Smooth muscle cell of the brain vasculature (primary cell): ENCODE measurements at regions not wholly inside any gene's neighbourhood (a gene's known extent, or its start where the extent isn't known, plus 50 kb on each side); places are given as distances from the start of the nearest gene placed in this dataset.

Source experiments
- DNase-seq: peaks from one replicate; pipeline ENCODE4 v3.0.0-alpha.2; 2012; ENCODE audit warnings: low read depth, low spot score

DNA sequence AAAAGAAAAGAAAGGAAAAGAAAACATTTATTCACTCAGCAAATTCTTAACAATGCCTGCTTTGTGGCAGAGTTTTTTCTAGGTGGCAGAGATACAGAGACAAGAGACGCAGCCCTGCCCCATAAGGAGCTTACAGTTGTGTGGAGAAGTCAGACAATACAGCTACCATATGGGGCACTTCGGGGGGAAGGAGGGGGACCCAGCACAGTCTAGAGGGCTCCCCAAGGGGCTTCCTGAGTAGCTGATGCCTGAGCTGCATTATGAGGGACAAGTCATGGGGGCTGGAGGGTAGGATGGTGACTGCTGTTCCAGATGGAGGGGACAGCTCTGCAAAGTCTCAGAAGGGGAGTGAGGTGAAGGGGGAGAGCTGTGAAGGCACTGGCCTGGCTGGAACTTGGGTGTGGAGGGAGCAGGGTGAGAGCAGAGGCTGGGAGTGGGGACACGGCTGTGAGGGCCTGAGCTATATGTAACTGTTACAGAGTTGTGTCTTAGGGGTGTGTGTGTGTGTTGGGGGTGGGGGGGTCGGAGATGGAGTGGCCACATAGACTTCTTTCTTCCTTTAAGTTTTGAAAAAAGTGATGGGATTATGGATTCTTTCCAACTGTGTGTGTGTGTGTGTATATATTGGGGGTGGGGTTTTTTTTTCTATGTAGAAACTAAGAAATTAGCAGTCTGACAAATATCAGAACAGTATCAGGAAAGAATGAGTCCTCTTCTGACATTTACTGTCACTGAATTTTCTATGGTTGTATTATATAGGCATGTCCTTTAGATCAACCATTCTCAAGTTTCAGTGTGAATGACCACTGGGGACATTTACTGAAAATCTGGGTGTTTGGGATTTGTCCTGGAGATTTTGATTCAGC lies 66.0 kb upstream of the HAAO start:
- DNase-seq = no peak

DNA sequence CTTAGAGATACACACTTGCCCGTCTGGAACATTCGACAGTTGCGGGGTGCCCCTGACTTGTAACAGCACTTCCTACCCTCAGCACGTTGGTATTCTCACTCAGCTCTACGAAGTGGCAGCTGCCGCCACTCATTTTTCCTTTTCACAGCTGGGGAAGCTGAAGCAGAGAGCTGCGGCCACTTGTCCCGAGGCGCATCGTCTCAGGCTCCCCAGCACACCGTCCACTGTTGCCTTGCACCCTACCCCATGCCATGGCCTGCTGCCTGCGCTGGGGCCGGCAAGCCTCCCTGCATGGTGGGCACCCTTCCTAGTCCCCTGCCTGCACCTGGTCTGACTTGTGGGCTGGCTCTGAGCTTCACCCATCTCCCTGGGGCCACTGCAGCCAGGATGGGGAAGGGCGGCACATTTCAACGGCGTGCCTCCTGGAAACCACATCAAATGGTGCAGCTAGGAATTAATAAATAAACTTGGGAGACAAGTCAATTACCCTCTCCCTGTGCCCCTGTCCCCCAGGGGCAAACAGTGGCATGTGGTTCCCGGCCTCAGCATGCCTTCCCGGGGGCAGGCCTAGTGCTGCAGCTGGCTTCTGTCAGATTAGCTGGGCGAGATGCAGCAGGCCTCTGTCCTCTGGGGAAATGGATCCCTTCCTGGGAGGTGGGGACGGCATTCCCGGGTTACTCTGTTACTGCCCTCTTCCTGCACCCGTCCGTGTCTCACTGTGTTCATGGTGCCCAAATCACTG lies 64.7 kb upstream of the HAAO start:
- no peak for DNase-seq

DNA sequence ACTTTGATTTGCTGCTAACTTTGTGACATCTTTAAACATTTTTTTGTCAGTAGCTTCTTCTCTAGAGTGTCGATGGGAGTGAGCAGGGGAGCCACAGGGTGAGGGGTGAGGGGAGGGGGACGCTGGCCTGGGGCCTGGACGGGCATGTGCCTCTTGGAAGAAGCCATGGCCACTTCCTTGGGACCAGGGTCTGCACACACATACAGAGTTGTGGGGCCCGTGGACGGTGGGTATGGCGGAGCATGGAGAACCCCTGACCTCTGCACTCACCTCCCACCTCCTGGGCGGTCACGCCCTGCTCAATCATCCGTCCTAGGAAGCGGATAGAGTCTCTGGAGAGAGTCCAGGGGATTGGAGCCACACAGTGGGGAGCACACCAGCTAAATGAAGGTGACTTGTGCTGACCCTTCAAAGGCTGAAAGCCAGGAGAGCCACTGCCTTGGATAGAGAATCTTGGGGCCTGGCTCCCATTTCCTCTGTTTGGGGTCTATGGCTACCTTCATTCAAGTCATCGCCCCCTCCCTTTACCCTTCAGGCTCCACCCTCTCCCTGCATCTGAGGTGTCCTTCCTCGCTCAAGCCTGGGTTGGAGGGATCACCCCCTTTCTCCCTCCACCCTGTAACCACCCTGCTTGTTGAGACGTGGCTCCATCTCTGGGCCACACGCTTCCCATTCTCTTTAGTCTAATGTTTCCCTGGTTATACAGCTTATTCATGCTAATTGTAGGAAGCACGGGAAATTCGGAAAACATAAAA lies 63.9 kb upstream of the HAAO start:
- no peak for DNase-seq

DNA sequence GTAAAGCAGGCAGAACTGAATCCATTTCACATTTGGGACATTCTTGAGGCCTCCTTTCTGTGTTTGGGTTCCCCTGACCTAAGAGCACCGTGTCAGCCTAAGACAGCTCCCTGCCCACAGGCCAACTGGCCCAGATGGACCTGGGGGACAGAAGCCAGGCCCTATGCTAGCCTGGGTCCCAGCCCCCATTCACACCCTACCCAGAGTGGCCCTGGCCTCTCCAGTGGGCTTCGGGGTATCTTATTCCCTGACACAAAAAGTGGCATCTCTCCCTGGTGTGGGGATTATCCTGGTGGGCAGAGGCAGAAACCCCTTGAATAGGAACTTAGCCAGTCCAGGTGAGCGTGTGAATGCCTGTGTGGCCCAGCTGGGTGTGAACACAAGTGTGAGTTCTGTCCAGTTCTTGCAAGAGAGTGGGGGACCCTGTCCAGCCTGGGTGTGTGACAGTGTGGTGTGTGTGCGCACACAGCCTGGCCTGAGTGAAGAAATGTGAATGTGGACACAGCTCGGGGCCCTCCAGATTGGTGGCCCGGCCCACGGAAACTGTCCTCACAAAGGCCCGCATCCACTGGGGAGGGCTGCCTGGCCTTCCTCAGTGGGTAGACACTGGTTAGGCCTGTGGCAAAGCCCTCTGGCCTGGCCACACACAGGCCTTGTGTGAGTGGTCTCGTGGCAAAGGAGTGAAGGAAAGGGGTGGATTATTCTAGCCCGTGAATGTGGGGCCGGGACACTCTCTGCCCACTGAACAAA lies 63.0 kb upstream of the HAAO start:
- no peak for DNase-seq

DNA sequence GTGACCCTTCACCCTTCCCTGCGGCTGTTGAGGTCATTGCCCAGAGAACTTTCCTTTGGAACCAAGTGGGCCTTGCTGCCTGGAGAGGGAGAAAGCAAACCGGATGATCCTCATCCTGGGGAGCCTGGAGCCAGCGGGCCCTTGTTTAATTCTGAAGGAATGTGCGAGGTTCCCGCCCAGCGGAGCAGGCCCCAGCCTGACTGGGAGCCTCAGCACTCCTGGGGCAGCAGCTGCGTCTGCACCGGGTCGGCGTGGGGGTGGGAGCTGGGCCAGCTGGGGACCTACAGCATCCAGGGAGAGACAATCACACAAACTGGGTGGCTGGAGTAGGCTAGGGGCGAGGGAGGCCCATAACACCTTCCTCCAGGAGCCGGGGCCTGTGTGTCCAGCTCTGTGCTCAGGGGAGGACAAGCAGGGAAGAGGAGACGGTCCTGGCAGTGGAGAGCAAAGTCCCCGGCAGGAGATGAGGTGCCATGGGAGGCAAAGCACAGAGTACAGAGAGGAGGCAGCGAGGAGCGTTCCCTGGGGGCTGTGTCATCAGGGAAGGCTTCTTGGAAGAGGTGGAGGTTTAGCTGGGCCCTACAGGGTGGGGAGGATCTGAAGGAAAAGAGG lies 61.9 kb upstream of the HAAO start:
- DNase-seq = peak; percentile 70

DNA sequence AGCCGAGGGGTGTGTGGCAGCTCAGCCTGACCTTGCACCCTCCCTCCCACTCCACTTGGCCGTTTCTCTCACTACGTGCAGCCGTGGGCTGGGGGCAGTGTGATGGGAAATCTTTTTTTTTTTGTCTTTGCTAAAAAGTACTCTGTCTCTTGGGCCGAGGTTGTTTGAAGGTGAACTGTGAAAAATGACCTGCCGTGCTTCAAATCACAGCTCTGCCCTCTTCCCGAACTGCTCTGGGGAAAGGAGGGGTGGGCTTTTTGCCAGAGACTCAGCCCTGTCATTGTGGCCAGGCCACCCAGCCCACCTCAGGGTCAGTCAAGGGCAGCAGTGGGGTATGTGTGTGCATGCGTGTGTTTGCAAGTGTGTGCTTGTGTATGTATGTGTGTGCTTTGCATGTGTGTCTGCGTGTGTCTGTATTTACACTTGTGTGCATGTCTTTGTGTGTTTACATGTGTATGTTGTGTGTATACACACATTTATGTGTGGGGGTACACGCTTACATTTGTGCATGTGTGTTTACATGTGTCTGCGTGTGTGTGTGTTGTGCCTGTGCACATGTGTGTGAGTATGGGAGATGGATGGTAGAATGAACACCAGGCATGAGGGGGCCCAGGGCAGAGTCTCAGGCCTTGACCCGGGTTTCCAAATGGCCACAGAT lies 61.3 kb upstream of the HAAO start:
- no peak for DNase-seq

DNA sequence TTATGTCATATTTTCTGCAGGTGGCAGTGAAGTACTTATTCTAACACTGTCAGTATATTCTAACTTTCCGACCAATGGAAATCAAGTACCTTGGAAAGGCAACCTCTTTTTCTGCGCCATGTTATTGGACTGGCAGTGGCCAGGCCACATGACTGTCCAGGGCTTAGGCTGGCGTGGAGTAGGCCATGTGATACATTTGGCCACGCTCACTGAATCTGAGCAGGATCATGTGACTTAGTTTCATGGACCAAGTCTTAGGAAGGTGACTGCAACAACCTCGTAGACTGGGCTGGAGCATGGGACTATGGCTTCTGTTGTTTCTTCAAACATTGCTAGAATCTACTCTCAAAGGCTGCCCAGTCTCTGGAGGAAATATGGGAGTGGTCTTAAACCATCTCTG lies 60.4 kb upstream of the HAAO start:
- no peak for DNase-seq

DNA sequence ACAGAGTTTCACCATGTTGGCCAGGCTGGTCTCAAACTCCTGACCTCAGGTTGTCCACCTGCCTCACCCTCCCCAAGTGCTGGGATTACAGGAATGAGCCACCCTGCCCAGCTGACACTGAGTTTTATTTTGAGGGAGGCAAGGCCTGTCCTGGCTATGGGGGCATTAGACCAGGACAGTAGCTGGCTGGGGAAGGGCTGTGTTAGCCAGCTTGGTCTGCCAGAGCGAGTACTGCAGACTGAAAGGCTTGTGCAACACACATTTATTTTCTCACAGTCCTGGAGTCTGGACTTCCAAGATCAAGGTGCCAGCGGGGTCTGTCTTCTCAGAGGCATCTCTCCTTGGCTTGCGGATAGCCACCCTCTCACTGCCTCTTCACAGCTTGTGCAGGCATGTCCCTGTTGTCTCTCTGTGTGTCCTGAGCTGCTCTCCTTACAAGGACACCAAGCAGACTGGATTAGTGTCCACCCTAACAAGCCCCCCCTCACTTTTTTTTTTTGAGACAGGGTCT lies 59.4 kb upstream of the HAAO start:
- DNase-seq = no peak

DNA sequence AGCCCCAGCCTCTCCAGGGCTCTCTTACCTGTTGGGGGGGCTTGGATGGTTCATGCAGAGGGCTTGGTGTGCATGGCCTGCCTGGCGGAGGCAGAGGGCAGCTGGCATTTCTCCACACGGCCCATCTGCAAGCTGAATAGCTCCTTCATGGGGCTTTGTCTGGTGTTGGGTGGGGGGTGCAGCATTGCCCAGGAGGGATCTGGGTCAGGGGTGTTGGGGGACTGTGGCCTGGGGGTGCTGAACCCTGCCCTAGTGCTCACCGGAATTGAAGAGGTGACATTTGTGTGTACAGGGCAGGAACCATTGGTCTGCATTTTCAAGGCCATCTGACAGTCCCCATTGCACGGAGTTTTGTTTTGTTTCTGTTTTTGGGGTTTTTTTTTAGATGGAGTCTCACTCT lies 58.8 kb upstream of the HAAO start:
- no peak for DNase-seq

DNA sequence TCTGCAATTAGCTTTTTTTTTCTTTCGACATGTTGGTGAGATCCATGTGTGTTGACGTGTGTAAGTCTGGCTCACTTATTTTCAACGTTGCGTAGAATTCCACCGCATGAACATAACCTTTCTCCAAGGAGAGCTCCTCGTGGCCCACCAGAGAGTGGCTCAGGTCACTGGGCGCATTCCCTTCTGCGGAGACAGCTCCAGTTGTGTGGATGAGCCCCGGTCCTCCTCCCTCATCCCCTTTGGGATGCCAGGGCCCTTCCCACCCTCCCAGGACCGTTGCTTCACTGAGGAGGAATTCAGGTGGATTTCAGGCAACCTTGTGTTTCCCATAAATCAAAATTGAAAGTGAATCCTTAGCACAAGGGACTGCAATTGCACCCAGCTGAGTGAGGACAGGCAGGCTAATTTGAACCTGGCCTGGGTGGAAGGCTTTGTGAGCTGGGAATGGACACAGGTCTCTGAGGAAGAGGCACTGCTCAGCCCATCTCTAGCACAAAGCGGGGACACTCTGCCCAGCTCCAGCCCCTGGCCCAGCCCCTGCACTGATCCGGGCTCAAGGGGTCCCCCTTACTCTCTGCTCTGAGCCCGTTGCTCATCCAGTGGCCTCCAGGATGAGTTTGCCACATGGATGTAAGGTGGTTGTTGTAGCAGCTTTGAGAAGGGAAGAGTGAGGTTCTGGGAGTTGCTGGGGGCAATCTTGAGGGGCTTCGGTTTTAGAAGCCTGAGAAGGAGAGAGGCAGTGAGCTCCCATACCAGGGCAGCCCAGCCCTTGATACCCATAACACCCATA lies 57.8 kb upstream of the HAAO start:
- DNase-seq = no peak

DNA sequence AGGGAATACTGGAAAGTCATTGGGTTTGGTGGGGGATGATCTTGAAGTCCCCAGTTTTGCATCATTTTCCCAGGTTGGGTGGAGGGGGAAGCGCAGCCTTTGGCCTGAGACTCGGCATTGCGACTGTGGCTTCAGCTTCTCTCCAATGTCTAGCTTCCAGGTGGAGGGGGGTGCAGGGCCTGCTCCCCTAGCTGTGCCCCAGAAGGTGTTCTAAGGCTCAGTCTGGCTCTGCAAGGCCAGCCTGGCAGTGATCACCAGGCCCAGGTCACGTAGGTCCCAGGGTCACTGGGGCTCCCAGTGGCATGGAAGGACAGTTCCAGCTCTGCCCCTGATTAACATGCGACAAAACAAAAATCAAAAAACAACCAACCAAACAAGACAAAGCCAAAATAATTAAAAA lies 56.9 kb upstream of the HAAO start:
- DNase-seq = no peak

DNA sequence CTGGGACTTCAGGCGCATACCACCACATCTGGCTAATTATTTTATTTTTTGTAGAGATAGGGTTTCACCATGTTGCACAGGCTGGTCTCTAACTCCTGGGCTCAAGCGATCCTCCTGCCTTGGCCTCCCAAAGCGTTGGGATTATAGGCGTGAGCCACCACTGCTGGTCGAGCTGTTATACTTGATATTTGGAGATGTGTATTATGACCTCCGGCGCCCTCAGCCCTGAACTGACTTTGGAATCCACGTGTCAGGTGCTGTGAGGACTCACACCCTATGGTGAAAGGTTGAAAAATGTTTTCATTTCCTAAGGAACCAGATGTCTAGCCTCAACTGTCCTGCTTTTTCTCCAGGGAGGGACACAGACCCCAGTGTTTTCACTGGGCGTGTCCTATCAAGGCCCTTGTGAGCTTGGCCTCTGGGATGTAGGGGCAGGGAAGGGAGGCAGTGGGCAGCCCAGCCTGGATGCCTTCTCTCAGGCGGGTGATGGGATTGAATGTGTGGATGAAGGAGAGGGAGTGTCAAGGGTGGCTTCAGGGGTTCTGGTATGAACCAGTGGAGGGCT lies 56.4 kb upstream of the HAAO start:
- DNase-seq = no peak

DNA sequence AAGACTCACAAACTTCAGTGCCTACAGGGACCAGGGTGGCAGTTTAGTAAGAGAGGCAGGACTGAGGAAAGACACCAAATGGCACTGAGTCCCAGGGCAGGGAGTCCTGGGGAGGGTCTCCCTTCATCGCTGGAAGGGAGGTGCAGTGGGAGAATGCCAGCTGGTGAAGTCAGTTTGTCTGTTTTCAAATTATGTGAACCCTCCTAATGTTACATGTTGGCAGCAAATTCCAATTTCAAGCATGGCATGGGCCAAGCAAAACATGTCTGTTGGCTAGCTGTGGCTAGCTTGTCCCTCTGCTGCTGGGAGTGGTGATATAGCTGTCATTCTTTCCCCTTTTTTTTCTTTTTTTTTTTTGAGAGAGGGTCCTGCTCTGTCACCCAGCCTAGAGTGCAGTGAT lies 55.9 kb upstream of the HAAO start:
- no peak for DNase-seq

DNA sequence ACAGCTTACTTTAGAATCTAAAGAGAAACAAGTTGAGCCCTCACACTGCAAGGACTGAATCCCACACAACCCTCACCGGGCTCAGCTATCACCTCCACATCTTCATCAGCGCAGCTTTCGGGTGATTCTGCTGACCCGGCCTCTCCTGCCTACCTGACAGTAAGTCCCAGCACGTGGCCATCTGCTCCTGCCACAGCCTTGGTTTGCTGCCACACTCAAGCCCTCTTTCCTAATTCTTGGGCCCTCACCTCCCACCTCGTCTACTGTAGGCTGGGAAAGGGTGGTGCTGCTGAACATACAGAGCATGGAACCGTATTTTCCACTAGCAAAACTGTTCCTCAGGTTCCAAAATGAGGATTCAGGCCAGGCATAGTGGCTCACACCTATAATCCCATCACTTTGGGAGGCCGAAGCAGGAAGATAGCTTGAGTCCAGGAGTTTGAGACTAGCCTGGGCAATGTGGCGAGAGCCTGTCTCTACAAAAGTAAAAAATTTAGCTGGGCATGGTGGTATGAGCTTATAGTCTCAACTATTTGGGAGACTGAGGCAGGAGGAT lies 55.3 kb upstream of the HAAO start:
- no peak for DNase-seq

DNA sequence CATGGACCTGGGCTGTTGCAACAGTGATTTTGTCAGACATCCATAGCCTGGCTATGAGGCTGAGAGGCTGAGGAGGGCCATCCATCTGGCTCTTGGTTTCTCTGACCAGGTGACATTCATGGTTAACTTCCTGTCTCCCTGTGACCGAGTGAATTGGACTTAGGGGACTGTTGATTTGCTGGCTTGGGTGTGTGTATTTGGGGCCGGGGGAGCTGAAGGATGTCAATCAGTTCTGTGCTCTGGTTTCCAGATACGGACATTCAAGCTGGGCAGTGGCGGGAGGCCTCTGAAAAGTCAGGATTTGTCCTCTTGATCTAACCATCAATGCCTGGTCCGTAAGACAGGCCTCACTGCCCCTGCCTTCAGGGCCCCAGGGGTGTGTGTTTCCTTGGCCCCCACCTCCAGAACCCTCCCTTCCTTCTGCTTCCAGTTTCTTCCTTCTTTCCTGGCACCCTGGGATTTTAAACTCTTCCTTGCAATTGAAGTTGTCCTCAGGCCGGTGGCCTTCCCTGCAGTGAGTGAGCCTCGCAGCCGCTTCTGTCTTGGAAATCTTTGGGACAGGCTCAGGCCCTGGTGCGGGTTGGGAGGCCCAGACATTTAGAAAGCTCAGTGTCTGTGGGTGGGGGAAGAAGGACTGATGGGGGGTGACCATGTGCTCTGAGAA lies 54.7 kb upstream of the HAAO start:
- no peak for DNase-seq

DNA sequence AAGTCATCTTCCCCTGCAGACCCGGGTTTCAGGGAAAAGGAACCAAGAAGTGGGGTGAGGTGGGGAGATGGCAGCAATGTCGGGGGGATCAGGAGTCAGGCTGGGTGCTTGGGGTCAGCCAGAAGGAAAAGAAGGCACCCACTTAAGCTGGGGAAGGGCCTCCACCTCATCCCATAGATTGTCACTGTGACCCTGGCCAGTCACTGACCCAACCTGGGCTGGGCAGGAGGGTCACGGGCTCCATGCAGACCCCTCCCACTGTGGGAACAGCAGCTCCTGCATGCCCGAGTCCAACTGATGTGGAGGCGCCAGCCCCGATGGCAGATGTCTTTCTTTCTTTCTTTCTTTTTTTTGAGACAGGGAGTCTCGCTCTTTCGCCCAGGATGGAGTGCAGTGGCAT lies 53.6 kb upstream of the HAAO start:
- DNase-seq = no peak

DNA sequence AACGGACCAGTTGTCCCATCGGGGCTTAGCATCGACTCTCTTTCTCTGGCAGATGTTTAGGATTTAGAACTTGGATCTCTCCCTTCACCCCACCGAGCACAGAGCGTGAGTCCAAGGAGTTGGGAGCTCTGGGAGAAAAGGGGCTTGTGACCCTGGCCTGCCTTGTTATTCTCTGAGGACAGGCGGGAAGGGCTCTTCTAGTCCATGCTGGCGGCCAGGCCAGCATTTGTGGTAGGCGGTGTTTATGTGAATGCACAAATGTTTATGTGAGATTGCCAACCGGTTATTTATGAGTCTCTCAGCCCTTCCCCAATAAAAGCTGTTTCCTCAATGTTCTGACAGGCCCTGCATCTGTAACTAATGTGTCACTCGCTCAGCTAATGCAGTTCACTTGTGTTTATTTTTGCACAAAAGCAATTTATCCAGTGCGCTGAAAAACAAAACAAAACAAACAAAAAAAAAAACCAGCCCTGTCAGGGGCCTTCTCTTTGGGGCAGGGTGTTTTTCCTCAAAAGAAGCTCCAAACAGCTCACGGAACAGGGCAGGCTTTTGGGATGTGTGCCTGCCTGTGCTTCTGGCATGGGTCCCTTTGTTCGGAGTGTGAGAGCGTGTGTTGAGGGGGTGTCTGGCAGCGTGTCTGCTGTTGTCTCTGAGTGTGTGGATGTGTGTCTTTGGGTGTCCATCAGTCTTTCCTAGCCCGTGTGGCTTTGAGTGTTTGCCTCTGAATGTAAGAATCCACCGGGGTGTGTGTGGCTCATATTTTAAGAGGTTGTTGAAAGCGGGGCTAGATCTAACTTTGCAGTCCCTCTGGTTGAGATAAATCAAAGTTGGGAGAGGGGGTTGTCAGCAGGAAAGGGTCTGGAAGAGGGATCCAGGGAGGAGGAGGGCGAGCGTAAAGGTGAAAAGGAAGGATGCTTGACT lies 52.8 kb upstream of the HAAO start:
- no peak for DNase-seq
